K562 (cell line): ENCODE measurements at regions not wholly inside any gene's neighbourhood (a gene's known extent, or its start where the extent isn't known, plus 50 kb on each side); places are given as distances from the start of the nearest gene placed in this dataset.

ENCODE experiments used
- ATAC-seq: fragments of 200-7000 bp; cut with Tn5 transposase; 3 replicates; pipeline ENCODE4 v1.9.1; 2020; ENCODE audit warnings: moderate library complexity
- BruUV-seq: library from RNA; stranded (reverse); fragments of 400-500 nt; replicated peaks from 2 replicates; lab custom pipeline; 2021; lab: Mats Ljungman, UMichigan
- CTCF ChIA-PET: fragments of 300-600 bp; formaldehyde crosslinking; extraction: SDS; loops from one replicate; lab custom pipeline; 2021; ENCODE audit warnings: low intra/inter-chr PET ratio; lab: Yijun Ruan, JAX
- POLR2A ChIA-PET: fragments of 300-600, 350-650 bp; sonication (Branson Sonifier 250); formaldehyde crosslinking; extraction: SDS; loops from one replicate; lab custom pipeline; 2021; ENCODE audit warnings: antibody characterized with exemption, inconsistent platforms; lab: Yijun Ruan, JAX
- DNase-seq, 4 experiments: peaks; one replicate each; pipeline versions ENCODE4 v3.0.0 to v3.0.0-alpha.2; 2011 to 2018; ENCODE audit warnings: low spot score in 3 of 4, mixed read lengths in 3 of 4; ENCODE audit errors: extremely low read depth in 1 of 4
- FAIRE-seq: peaks from 2 replicates; lab custom pipeline; 2011; peaks lifted over from hg19 to GRCh38; lab: Jason Lieb, UNC
- H2AFZ ChIP-seq: 2 replicates; pipeline ENCODE4 v1.6.0; 2011; ENCODE audit warnings: low read depth, low read length, control low read depth, inconsistent platforms
- H3K27ac ChIP-seq: fragments of 200-600 bp; 3 replicates; pipeline ENCODE4 v1.8.0; 2011; ENCODE audit warnings: low read depth, mild to moderate bottlenecking, control low read depth, inconsistent platforms, low read length, moderate library complexity, mixed read lengths; ENCODE audit errors: extremely low read depth
- H3K27me3 ChIP-seq, 2 experiments: fragments of 300-600 bp in 1 of 2; 2 replicates in 1 of 2; 3 replicates in 1 of 2; pipeline versions ENCODE4 v1.6.0 to v1.8.0; 2011; ENCODE audit warnings: inconsistent platforms in 2 of 2, low read length in 2 of 2, mild to moderate bottlenecking in 1 of 2, mixed read lengths in 1 of 2, moderate library complexity in 1 of 2; ENCODE audit not compliant: control insufficient read depth in 2 of 2, insufficient read depth in 2 of 2
- H3K36me3 ChIP-seq: fragments of 300-600 bp; 3 replicates; pipeline ENCODE4 v1.8.0; 2011; ENCODE audit warnings: mild to moderate bottlenecking, low read length, inconsistent platforms; ENCODE audit not compliant: control insufficient read depth, insufficient read depth
- H3K4me1 ChIP-seq, 2 experiments: fragments of 200-600 bp in 1 of 2; replicated peaks in 1 of 2; 2 replicates in 1 of 2; 3 replicates in 1 of 2; pipeline versions ENCODE4 v1.5.1 to v1.8.0; 2011; ENCODE audit warnings: inconsistent platforms in 2 of 2, low read length in 2 of 2, mild to moderate bottlenecking in 1 of 2, mixed read lengths in 1 of 2, moderate library complexity in 1 of 2; ENCODE audit not compliant: control insufficient read depth in 2 of 2, insufficient read depth in 2 of 2
- H3K4me2 ChIP-seq: 2 replicates; pipeline ENCODE4 v1.6.1; 2011; ENCODE audit warnings: low read length, control low read depth, inconsistent platforms, mixed read lengths; ENCODE audit not compliant: insufficient read depth
- H3K4me3 ChIP-seq: fragments of 200-600 bp; sonication (generic), shearing (Covaris generic); 2 replicates; pipeline ENCODE4 v1.5.1; 2016; ENCODE audit warnings: control low read depth, inconsistent platforms
- H3K79me2 ChIP-seq: fragments of 200-600 bp; 3 replicates; pipeline ENCODE4 v1.8.0; 2011; ENCODE audit warnings: low read length, inconsistent platforms; ENCODE audit not compliant: control insufficient read depth, insufficient read depth
- H3K9ac ChIP-seq, 2 experiments: 2 replicates each; pipeline versions ENCODE4 v1.6.0 to v1.6.1; 2011; ENCODE audit warnings: low read depth in 2 of 2, low read length in 2 of 2, control low read depth in 1 of 2, inconsistent platforms in 1 of 2, mild to moderate bottlenecking in 1 of 2, mixed read lengths in 1 of 2; ENCODE audit not compliant: insufficient read depth in 1 of 2
- H3K9me1 ChIP-seq: one replicate; pipeline ENCODE4 v1.6.0; 2011; ENCODE audit warnings: inconsistent platforms, mild to moderate bottlenecking, low read length, moderate library complexity; ENCODE audit not compliant: control insufficient read depth, insufficient read depth
- H3K9me3 ChIP-seq: replicated peaks from 2 replicates; pipeline ENCODE4 v1.5.1; 2011; ENCODE audit warnings: low read depth, low read length, inconsistent platforms; ENCODE audit not compliant: control insufficient read depth, insufficient read depth
- H4K20me1 ChIP-seq: replicated peaks from 2 replicates; pipeline ENCODE4 v1.6.1; 2011; ENCODE audit warnings: low read length, inconsistent platforms, mixed read lengths; ENCODE audit not compliant: control insufficient read depth, insufficient read depth
- BDP1 ChIP-seq: IDR thresholded peaks from 3 replicates; pipeline ENCODE4 v1.6.1; 2011; ENCODE audit not compliant: insufficient read length, insufficient read depth
- ESRRB ChIP-seq: fragments of 250-450 bp; sonication (Bioruptor Pico); IDR thresholded peaks from 2 replicates; pipeline ENCODE4 v1.5.0; 2020; ENCODE audit warnings: mild to moderate bottlenecking, moderate library complexity, borderline replicate concordance
- FOSL1 ChIP-seq: fragments of 200-800 bp; sonication (Bioruptor generic); conservative IDR thresholded peaks from 2 replicates; pipeline ENCODE4 v1.6.1; 2016; ENCODE audit warnings: missing genetic modification characterization, missing compliant biosample characterization
- FOXP1 ChIP-seq: sonication (generic); formaldehyde crosslinking; IDR thresholded peaks from 2 replicates; pipeline ENCODE4 v1.8.0; 2022; ENCODE audit warnings: mild to moderate bottlenecking, missing genetic modification reagents
- GATAD2A ChIP-seq: fragments of 450-650 bp; IDR thresholded peaks from 2 replicates; pipeline ENCODE4 v1.6.1; 2017
- HSF4 ChIP-seq: fragments of 250-450 bp; sonication (Bioruptor Pico); IDR thresholded peaks from 2 replicates; pipeline ENCODE4 v2.1.2; 2022; ENCODE audit warnings: mild to moderate bottlenecking, moderate library complexity, borderline replicate concordance
- JUND ChIP-seq, 2 experiments: IDR thresholded peaks; 2 replicates in 1 of 2; 3 replicates in 1 of 2; pipeline ENCODE4 v1.6.1; 2011; ENCODE audit warnings: borderline replicate concordance in 2 of 2, low read depth in 2 of 2, low read length in 2 of 2, improper control_type of control experiment in 1 of 2, missing biosample characterization in 1 of 2, missing genetic modification characterization in 1 of 2, missing genetic modification reagents in 1 of 2
- KHSRP ChIP-seq: fragments of 450-650 bp; IDR thresholded peaks from 2 replicates; pipeline ENCODE4 v1.6.1; 2017
- MCM3 ChIP-seq: fragments of 450-650 bp; IDR thresholded peaks from 2 replicates; pipeline ENCODE4 v1.6.1; 2016
- MEF2D ChIP-seq: conservative IDR thresholded peaks from 2 replicates; pipeline ENCODE4 v1.6.1; 2016; ENCODE audit warnings: low read depth, missing genetic modification characterization, missing compliant biosample characterization
- NR4A1 ChIP-seq, 2 experiments: fragments of 250-450 bp in 1 of 2; fragments of 450-650 bp in 1 of 2; sonication (Bioruptor Pico) in 1 of 2; IDR thresholded peaks; 2 replicates each; pipeline versions ENCODE4 v1.4.0 to v1.6.1; 2016 to 2020; ENCODE audit warnings: mild to moderate bottlenecking in 2 of 2, missing compliant biosample characterization in 1 of 2, missing genetic modification characterization in 1 of 2, moderate library complexity in 1 of 2
- RB1 ChIP-seq: fragments of 450-650 bp; IDR thresholded peaks from 2 replicates; pipeline ENCODE4 v1.6.1; 2017; ENCODE audit warnings: low read depth, mild to moderate bottlenecking
- RNF2 ChIP-seq: sonication (generic); IDR thresholded peaks from 2 replicates; pipeline ENCODE4 v1.6.1; 2016
- STAG1 ChIP-seq: sonication (generic); formaldehyde crosslinking; IDR thresholded peaks from 2 replicates; pipeline ENCODE4 v1.5.0; 2020; ENCODE audit warnings: missing genetic modification reagents, borderline replicate concordance
- ZNF717 ChIP-seq: fragments of 250-450 bp; sonication (Bioruptor Pico); IDR thresholded peaks from 2 replicates; pipeline ENCODE4 v1.5.0; 2021
- WGBS: fragments of 100-300 bp; shearing (Covaris generic); methylation state at CpG from one replicate; pipeline ENCODE4 v1.1.6; 2016; ENCODE audit warnings: low coverage, mixed read lengths; ENCODE audit not compliant: insufficient coverage; ENCODE audit errors: missing lambda C conversion rate; 5-methylcytosine and 5-hydroxymethylcytosine counted together
- in situ Hi-C: fragments of 300-500 bp; cut with MboI; formaldehyde crosslinking; loops from 4 replicates; pipeline ENCODE4 v1.15.0; 2018; ENCODE audit warnings: inconsistent platforms, mixed read lengths
- intact Hi-C: fragments of 100-400 bp; cut with micrococcal nuclease; formaldehyde crosslinking; loops from 2 replicates; pipeline ENCODE4 v1.14.2; 2022
- TF ChIP-seq, protein P1 (sequence below): fragments of 450-650 bp; IDR thresholded peaks from 2 replicates; pipeline ENCODE4 v1.6.1; 2017; ENCODE audit warnings: mild to moderate bottlenecking, moderate library complexity
- TF ChIP-seq, protein P2 (sequence below): fragments of 150-350 bp; conservative IDR thresholded peaks from 2 replicates; pipeline ENCODE4 v1.6.1; 2014; ENCODE audit warnings: low read length
- TF ChIP-seq, protein P3 (sequence below): sonication (generic); formaldehyde crosslinking; IDR thresholded peaks from 2 replicates; pipeline ENCODE4 v1.8.0; 2023; ENCODE audit warnings: mild to moderate bottlenecking, missing genetic modification reagents

DNA sequence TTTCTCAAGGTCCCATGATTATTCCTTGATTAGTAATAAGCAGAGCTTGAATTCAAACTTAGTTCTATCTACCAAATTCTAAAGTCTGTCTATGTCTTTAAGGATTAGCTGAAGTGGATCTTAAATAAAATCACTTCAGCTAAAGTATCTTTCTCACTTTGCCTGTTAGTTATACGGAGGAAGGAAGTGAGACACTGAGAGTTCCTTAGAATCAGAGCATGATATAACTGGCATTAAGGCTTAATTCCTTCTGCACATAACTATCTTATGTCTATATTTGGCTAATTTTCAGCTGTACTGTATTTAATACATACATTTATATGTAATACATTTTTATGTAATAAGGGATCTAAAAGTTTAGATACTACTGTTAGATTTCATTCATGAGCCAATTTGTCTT is 491.1 kb upstream of the GHITM start:
- no TSS peak for BruUV-seq
- H3K9me1 ChIP-seq: no peaks in the 10 kb centered on the region
- H4K20me1 ChIP-seq: no peaks in the 10 kb centered on the region
- no peak for ATAC-seq
- no peaks in the 10 kb centered on the region for H3K27me3 ChIP-seq
- in situ Hi-C loops (no loop called here), intact Hi-C loops (no loop called here)
- TF ChIP-seq MEF2D (tag) (no peak), JUND (IDR thresholded peaks at IDR 0.05; ENCODE audit: borderline replicate concordance, low read depth, low read length) (no peak), JUND (tag; IDR thresholded peaks at IDR 0.05; ENCODE audit: borderline replicate concordance, low read depth, low read length) (no peak), ZNF717 (CRISPR knock-in tag) (no peak), RNF2 (no peak), FOXP1 (CRISPR knock-in tag) (no peak), MCM3 (no peak), GATAD2A (no peak), STAG1 (CRISPR knock-in tag) (no peak), BDP1 (no peak), NR4A1 (CRISPR knock-in tag; IDR thresholded peaks at IDR 0.05) (no peak), NR4A1 (tag; IDR thresholded peaks at IDR 0.05) (no peak), KHSRP (no peak), ESRRB (no peak), FOSL1 (no peak), HSF4 (CRISPR knock-in tag) (no peak), RB1 (no peak)
- TF ChIP-seq, protein P1, sequence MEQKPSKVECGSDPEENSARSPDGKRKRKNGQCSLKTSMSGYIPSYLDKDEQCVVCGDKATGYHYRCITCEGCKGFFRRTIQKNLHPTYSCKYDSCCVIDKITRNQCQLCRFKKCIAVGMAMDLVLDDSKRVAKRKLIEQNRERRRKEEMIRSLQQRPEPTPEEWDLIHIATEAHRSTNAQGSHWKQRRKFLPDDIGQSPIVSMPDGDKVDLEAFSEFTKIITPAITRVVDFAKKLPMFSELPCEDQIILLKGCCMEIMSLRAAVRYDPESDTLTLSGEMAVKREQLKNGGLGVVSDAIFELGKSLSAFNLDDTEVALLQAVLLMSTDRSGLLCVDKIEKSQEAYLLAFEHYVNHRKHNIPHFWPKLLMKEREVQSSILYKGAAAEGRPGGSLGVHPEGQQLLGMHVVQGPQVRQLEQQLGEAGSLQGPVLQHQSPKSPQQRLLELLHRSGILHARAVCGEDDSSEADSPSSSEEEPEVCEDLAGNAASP: no peak
- TF ChIP-seq, protein P2, sequence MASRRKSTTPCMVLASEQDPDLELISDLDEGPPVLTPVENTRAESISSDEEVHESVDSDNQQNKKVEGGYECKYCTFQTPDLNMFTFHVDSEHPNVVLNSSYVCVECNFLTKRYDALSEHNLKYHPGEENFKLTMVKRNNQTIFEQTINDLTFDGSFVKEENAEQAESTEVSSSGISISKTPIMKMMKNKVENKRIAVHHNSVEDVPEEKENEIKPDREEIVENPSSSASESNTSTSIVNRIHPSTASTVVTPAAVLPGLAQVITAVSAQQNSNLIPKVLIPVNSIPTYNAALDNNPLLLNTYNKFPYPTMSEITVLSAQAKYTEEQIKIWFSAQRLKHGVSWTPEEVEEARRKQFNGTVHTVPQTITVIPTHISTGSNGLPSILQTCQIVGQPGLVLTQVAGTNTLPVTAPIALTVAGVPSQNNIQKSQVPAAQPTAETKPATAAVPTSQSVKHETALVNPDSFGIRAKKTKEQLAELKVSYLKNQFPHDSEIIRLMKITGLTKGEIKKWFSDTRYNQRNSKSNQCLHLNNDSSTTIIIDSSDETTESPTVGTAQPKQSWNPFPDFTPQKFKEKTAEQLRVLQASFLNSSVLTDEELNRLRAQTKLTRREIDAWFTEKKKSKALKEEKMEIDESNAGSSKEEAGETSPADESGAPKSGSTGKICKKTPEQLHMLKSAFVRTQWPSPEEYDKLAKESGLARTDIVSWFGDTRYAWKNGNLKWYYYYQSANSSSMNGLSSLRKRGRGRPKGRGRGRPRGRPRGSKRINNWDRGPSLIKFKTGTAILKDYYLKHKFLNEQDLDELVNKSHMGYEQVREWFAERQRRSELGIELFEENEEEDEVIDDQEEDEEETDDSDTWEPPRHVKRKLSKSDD: no peak
- TF ChIP-seq, protein P3, sequence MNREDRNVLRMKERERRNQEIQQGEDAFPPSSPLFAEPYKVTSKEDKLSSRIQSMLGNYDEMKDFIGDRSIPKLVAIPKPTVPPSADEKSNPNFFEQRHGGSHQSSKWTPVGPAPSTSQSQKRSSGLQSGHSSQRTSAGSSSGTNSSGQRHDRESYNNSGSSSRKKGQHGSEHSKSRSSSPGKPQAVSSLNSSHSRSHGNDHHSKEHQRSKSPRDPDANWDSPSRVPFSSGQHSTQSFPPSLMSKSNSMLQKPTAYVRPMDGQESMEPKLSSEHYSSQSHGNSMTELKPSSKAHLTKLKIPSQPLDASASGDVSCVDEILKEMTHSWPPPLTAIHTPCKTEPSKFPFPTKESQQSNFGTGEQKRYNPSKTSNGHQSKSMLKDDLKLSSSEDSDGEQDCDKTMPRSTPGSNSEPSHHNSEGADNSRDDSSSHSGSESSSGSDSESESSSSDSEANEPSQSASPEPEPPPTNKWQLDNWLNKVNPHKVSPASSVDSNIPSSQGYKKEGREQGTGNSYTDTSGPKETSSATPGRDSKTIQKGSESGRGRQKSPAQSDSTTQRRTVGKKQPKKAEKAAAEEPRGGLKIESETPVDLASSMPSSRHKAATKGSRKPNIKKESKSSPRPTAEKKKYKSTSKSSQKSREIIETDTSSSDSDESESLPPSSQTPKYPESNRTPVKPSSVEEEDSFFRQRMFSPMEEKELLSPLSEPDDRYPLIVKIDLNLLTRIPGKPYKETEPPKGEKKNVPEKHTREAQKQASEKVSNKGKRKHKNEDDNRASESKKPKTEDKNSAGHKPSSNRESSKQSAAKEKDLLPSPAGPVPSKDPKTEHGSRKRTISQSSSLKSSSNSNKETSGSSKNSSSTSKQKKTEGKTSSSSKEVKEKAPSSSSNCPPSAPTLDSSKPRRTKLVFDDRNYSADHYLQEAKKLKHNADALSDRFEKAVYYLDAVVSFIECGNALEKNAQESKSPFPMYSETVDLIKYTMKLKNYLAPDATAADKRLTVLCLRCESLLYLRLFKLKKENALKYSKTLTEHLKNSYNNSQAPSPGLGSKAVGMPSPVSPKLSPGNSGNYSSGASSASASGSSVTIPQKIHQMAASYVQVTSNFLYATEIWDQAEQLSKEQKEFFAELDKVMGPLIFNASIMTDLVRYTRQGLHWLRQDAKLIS (CRISPR knock-in tag): no peak
- no peak overlapping the region for H3K4me2 ChIP-seq
- whole genome bisulfite sequencing: 18% methylated on average over 1 of the region's 1 CpG
- no peaks in the 10 kb centered on the region for H3K4me1 ChIP-seq
- no peaks in the 10 kb centered on the region for H3K36me3 ChIP-seq
- no peak for FAIRE-seq
- no peak overlapping the region for H3K27ac ChIP-seq
- H3K79me2 ChIP-seq: no peaks in the 10 kb centered on the region
- CTCF ChIA-PET: no interaction called here
- POLR2A ChIA-PET: no interaction called here
- H2AFZ ChIP-seq: no peak overlapping the region
- no peak overlapping the region for H3K9ac ChIP-seq
- no peak for DNase-seq
- H3K4me3 ChIP-seq: no peak overlapping the region
- no peaks in the 10 kb centered on the region for H3K9me3 ChIP-seq
